ENCODE measurements at regions not wholly inside any gene's neighbourhood (a gene's known extent, or its start where the extent isn't known, plus 50 kb on each side); places are given as distances from the start of the nearest gene placed in this dataset.

- no peaks in the 10 kb centered on the region for H3K27me3 ChIP-seq (ENCODE audit: insufficient read depth, low read length)
- no peak overlapping the region for H3K27ac Mint-ChIP-seq
- no peaks in the 10 kb centered on the region for H3K4me1 ChIP-seq (ENCODE audit: insufficient read depth, low read length)
- peaks cover 3 to 9% of the 10 kb centered on the region in 2 experiments; a peak in 2 of 4 replicates for H3K4me1 Mint-ChIP-seq
- no peak overlapping the region for H2BK20ac ChIP-seq (ENCODE audit: low read depth, low read length, poor library complexity, severe bottlenecking)
- no peak overlapping the region for H4K5ac ChIP-seq (ENCODE audit: insufficient read length, low read depth, low read length)
- H3K27me3 Mint-ChIP-seq (ENCODE audit: low read depth): no peaks in the 10 kb centered on the region
- DNase-seq: no peak
- no peak overlapping the region for H4K8ac ChIP-seq (replicated peaks; ENCODE audit: insufficient read length, low read depth, low read length)
- peaks cover 0 to 10% of the 10 kb centered on the region in 2 experiments; a peak in 2 of 5 replicates for H3K9me3 Mint-ChIP-seq
- no peak overlapping the region for H3K56ac ChIP-seq (ENCODE audit: insufficient read length, low read depth, low read length)
- no peak overlapping the region for H3T11ph ChIP-seq (ENCODE audit: low read length)
- no peak overlapping the region for H3K4me2 ChIP-seq (ENCODE audit: insufficient read depth, insufficient read length, low read length)
- TF ChIP-seq CTCF (conservative IDR thresholded peaks at IDR 0.05): no peak
- H2BK15ac ChIP-seq (ENCODE audit: low read depth, low read length): no peak overlapping the region
- H3K36me3 Mint-ChIP-seq (ENCODE audit: insufficient read depth in 1 of 3, low read depth in 3 of 3): peaks cover 0 to 2% (median 2%) of the 10 kb centered on the region in 3 experiments; a peak in 1 of 7 replicates
- H2AFZ ChIP-seq (ENCODE audit: low read length): no peak overlapping the region
- H2AK5ac ChIP-seq (ENCODE audit: insufficient read length, low read length): no peak overlapping the region
- no peak overlapping the region for H3K4me3 Mint-ChIP-seq
- no peak overlapping the region for H2BK120ac ChIP-seq (ENCODE audit: low read depth, low read length, poor library complexity, severe bottlenecking)
- no peak overlapping the region for H2BK12ac ChIP-seq (ENCODE audit: insufficient read length, low read depth, low read length)
- H3K79me1 ChIP-seq (ENCODE audit: insufficient read depth, low read depth, low read length, poor library complexity, severe bottlenecking): no peaks in the 10 kb centered on the region
- no peak overlapping the region for H3K23ac ChIP-seq (ENCODE audit: insufficient read length, low read depth, low read length)
- H3K79me2 ChIP-seq (ENCODE audit: insufficient read depth, low read length): no peaks in the 10 kb centered on the region
- H3K9me3 ChIP-seq (ENCODE audit: control insufficient read depth, low read depth, low read length): no peaks in the 10 kb centered on the region
- no peak overlapping the region for H3K9ac ChIP-seq (ENCODE audit: extremely low read depth, insufficient read length, low read length)
- no CpG with 5 or more reads among the region's 1 CpG for WGBS (ENCODE audit: extremely low coverage, insufficient read length, low lambda C conversion rate)
- no peaks in the 10 kb centered on the region for H3K23me2 ChIP-seq (ENCODE audit: insufficient read length, low read depth, low read length, poor library complexity, severe bottlenecking)
- no peak overlapping the region for H3K27ac ChIP-seq (ENCODE audit: insufficient read length, low read depth, low read length)
- H3K18ac ChIP-seq (ENCODE audit: insufficient read length, low read depth, low read length): no peak overlapping the region
- no peak overlapping the region for H3K14ac ChIP-seq (ENCODE audit: insufficient read depth, low read length)
- H3K4ac ChIP-seq (ENCODE audit: low read depth, low read length): no peak overlapping the region
- no peak overlapping the region for H4K91ac ChIP-seq (ENCODE audit: insufficient read length, low read depth, low read length)
- H4K20me1 ChIP-seq (ENCODE audit: control insufficient read depth, insufficient read depth, insufficient read length): no peaks in the 10 kb centered on the region
- no peak overlapping the region for H2BK5ac ChIP-seq (ENCODE audit: insufficient read length, low read length)
Measured at GRCh38 chr13:62131604-62132003, 716.0 kb upstream of the PCDH20 start.
